GM19438 (cell line): ENCODE measurements at regions not wholly inside any gene's neighbourhood (a gene's known extent, or its start where the extent isn't known, plus 50 kb on each side); places are given as distances from the start of the nearest gene placed in this dataset.

ENCODE experiments used
- ATAC-seq: cut with Tn5 transposase; IDR thresholded peaks from one replicate; pipeline ENCODE4 v1.9.1; 2021; ENCODE audit warnings: low read depth; ENCODE audit not compliant: unreplicated experiment

GRCh38 chr3:84439476-84439875 lies 519.3 kb upstream of the CADM2 start:
- no peak for ATAC-seq

- ATAC-seq: no peak
Measured at GRCh38 chr3:84440291-84440690, 518.5 kb upstream of the CADM2 start.

GRCh38 chr3:84442533-84442932 lies 516.3 kb upstream of the CADM2 start:
- no peak for ATAC-seq

GRCh38 chr3:84444726-84445521 lies 513.9 kb upstream of the CADM2 start:
- no peak for ATAC-seq

- no peak for ATAC-seq
Measured at GRCh38 chr3:84487296-84487695, 471.5 kb upstream of the CADM2 start.

GRCh38 chr3:84504761-84505160 lies 454.0 kb upstream of the CADM2 start:
- ATAC-seq: no peak

GRCh38 chr3:84510007-84510406 lies 448.8 kb upstream of the CADM2 start:
- no peak for ATAC-seq

GRCh38 chr3:84522893-84523292 lies 435.9 kb upstream of the CADM2 start:
- no peak for ATAC-seq

GRCh38 chr3:84536916-84537315 lies 421.9 kb upstream of the CADM2 start:
- ATAC-seq: no peak

GRCh38 chr3:84538597-84538996 lies 420.2 kb upstream of the CADM2 start:
- ATAC-seq: no peak

- no peak for ATAC-seq
Measured at GRCh38 chr3:84547207-84547606, 411.6 kb upstream of the CADM2 start.

- ATAC-seq: peak; percentile 94
Measured at GRCh38 chr3:84547971-84548970, 410.5 kb upstream of the CADM2 start.

- ATAC-seq: no peak
Measured at GRCh38 chr3:84555629-84556028, 403.2 kb upstream of the CADM2 start.

- no peak for ATAC-seq
Measured at GRCh38 chr3:84566256-84566655, 392.5 kb upstream of the CADM2 start.

- no peak for ATAC-seq
Measured at GRCh38 chr3:84567796-84568195, 391.0 kb upstream of the CADM2 start.

- ATAC-seq: no peak
Measured at GRCh38 chr3:84573962-84574361, 384.8 kb upstream of the CADM2 start.

- ATAC-seq: no peak
Measured at GRCh38 chr3:84586427-84586826, 372.4 kb upstream of the CADM2 start.

GRCh38 chr3:84600703-84601225 lies 358.0 kb upstream of the CADM2 start:
- ATAC-seq: no peak

GRCh38 chr3:84601303-84601702 lies 357.5 kb upstream of the CADM2 start:
- ATAC-seq: no peak

- no peak for ATAC-seq
Measured at GRCh38 chr3:84621823-84622222, 337.0 kb upstream of the CADM2 start.

- no peak for ATAC-seq
Measured at GRCh38 chr3:84634668-84635067, 324.1 kb upstream of the CADM2 start.
